ENCODE measurements at regions not wholly inside any gene's neighbourhood (a gene's known extent, or its start where the extent isn't known, plus 50 kb on each side); places are given as distances from the start of the nearest gene placed in this dataset.

DNA sequence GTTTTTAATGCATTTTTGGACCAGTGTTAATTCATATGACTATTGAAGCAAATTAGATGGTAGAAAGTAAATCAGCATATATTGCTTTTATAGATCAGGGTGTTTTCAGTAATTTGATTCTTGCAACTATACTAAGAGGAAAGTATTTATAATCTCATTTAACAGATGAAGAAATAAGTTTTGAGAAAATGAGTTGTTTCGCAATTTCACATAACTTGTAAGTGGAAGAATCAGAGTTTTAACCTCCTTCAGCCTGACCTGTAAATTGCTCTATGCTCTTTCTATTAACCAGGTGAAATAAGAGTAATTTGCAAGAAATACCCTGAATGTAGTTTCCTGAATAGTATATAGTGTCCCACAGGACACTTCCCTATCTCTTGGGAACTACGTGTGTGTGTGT is 1106.8 kb upstream of the RAG2 start:
- in situ Hi-C loops (cut with MboI; ENCODE audit: low sequenced_read_pairs), result no loop called here

DNA sequence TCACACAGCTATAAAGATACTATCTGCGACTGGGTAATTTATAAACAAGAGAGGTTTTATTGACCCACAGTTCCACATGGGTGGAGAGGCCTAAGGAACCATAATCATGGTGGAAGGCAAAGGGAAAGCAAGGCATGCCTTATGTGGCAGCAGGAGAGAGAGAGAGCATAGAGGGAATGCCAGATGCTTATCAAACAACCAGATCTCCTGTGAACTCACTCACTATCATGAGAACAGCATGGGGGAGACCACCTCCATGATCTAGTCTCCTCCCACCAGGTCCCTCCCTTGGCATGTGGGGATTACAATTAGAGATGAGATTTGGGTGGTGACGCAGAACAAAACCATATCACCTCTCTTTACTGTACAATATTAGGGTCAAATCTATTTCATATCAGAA is 1101.6 kb upstream of the RAG2 start:
- in situ Hi-C loops (cut with MboI; ENCODE audit: low sequenced_read_pairs), result no loop called here

DNA sequence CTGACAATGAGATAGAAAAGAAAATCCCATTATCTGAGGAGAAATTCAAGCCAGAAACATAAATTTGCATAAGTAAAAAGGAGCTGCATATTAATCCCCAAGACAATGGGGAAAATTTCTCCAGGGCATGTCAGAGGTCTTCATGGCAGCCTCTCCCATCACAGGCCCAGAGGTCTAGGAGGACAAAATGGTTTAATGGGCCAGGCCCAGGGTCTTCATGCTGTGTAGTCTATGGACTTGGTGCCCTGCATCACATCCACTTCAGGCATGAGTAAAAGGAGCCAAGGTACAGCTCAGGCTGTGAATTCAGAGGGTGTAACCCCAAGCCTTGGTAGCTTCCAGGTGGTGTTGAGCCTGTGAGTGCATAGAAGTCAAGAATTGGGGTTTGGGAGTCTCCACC is 1097.2 kb upstream of the RAG2 start:
- in situ Hi-C loops (cut with MboI; ENCODE audit: low sequenced_read_pairs), result no loop called here

DNA sequence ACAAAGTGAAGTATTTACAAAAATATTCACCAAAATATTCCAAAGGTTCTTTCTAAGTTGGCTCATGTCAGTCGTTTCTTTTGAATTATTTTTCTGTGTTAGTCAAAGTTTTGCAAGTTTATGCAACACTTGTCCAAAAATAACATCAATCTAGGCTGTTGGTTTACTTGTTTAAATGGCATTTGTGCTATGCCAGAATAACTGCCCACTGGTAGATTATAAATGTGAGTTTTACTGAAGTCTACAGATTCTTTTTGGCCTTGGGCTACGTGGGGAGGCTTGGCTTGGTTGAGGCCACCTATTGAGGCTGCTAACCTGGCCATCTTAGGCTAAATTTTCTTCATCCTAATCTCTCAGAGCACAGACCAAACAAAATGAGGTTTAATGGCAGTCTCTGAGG is 1091.9 kb upstream of the RAG2 start:
- in situ Hi-C loops (cut with MboI; ENCODE audit: low sequenced_read_pairs), result no loop called here

DNA sequence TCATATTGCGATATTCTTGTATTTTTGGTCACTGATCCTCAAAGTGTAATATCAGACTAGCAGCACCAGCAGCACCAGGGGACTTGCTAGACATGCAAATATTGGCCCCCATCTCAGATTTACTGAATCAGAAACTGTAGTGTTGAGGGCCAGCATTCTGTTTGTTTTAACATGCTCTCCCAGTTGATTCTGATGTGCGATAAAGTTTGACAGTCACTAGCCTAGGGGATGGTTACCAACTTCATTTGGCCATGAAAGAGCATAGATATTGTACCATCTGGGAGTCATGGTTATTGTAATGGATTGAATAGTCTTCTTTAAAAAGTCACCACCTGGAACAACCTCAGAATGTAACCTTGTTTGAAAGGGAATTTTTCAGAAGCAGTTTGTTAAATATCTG is 1090.4 kb upstream of the RAG2 start:
- in situ Hi-C loops (cut with MboI; ENCODE audit: low sequenced_read_pairs), result no loop called here

DNA sequence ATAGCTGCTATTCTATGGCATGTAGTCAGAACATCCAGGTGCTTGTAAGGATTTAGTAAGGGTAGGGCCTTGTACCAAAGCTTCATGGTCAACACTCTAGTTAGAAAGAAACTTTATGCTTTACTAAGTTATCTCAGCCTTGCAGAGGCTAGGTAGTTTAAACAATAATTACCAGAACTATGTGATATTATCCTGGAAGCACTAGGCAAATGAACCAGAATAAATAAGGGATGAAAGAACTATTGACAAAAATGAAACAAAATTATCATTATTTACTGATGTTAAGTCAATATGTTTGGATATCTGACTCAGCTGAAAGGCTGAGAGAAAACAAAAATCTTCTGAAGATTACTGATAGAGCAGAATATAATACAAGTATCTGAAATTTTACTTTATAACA is 1089.1 kb upstream of the RAG2 start:
- in situ Hi-C loops (cut with MboI; ENCODE audit: low sequenced_read_pairs), result no loop called here

DNA sequence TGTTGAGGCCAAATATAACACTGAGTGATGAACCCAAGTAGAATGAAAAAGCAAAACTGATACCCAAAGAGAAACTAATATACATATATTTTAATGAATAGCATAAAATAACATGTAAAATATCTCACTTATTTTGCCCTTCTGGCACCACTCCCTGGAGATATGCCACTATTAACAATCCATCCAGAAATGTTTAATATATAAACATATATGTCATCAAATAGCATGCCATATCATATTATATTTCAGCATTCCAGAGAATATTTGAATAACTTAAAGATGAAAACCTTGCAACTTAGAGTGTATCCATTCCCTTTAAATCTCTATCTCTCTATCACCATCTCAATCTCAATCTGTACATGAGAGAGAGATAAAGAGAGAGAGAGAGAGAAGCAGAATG is 1073.3 kb upstream of the RAG2 start:
- in situ Hi-C loops (cut with MboI; ENCODE audit: low sequenced_read_pairs), result no loop called here

DNA sequence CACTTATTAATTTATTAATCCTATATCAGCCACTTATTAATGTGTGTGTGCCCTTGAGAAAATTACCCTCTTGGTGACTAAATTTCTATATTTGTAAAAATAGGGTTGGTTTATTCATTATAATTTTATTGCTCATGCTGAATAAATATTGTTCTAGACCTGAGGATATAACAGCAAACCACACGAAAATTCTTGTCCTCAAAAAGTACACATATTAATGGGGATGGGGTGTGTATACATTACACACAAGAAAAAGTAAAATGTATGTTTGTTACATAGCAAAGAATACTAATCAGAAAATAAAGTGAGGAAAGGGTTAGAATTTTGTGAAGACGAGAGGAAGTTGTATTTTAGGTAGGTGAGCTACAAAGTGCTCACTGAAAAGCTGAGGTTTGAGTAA is 1068.9 kb upstream of the RAG2 start:
- in situ Hi-C loops (cut with MboI; ENCODE audit: low sequenced_read_pairs), result no loop called here

DNA sequence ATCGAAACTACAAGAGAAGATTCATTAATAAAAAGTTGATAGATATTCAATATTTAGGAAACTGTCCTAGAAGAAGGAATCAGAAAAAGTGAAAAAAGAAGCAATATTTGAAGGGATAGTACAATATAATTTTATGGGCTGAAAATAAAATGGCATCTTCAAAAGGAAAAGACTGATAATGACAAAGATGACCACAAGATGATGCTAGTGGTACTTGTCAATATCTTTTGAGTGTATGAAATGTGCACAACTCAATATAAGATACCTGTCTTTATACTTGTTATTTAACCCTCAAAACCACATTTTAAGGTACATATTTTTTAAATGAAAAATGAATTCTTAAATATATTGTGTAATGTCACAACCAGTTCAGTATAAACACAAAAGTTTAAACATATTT is 1059.6 kb upstream of the RAG2 start:
- in situ Hi-C loops (cut with MboI; ENCODE audit: low sequenced_read_pairs), result no loop called here

DNA sequence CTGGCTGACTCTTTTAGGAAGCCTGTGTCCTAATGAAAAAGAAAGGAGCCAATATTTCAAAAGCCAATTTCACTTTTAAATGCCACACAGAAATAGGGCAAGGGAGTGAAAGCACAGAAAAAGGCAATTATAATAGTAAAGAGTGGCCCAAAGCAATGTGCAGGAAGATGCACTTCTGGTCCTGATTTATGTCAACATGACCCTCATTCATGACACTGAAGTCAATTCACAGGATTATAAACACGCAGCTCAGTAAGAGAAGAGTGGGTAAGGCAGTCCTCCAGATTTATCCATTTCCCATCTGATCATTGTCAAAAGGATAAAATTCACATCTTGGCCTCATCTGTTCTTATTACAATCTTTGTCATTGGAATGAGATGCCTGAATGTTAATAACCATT is 1049.7 kb upstream of the RAG2 start:
- in situ Hi-C loops (cut with MboI; ENCODE audit: low sequenced_read_pairs), result no loop called here

DNA sequence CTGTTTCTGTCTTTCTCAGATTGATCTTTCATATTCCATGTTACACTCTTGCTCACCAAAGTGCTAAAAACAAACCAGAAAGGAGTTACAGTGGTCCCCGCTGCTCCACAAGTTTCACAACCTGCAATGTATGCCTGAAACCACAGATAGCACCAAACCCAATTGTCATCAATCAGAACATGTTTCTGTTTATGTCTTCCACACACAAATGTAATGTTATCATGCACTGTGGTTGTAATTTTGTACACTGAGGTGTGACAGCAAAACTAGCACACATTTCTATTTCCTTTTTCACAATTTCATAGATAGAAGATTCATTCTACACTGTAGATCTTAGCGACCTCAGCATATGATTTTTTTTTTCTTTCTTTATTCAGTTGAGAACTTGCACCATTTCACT is 1045.9 kb upstream of the RAG2 start:
- in situ Hi-C loops (cut with MboI; ENCODE audit: low sequenced_read_pairs), result no loop called here

DNA sequence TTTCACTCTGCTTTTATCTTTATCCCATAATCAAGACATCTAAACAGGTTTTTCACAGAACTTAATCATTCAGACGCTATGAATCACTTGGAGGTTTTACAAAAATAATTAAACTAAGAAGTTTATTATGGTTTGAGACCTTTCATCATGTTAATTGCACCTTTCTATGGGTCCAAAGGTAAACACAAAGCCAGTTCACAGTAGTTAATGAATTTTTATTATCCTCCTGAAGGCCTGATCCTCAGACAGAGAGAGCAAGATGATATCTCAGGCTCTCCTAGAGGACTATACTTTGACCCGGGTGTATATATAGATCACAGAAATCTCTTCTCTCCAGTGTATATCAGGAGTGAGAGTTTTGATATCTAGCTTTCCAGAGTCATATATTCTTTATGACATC is 1044.3 kb upstream of the RAG2 start:
- in situ Hi-C loops (cut with MboI; ENCODE audit: low sequenced_read_pairs), result no loop called here

DNA sequence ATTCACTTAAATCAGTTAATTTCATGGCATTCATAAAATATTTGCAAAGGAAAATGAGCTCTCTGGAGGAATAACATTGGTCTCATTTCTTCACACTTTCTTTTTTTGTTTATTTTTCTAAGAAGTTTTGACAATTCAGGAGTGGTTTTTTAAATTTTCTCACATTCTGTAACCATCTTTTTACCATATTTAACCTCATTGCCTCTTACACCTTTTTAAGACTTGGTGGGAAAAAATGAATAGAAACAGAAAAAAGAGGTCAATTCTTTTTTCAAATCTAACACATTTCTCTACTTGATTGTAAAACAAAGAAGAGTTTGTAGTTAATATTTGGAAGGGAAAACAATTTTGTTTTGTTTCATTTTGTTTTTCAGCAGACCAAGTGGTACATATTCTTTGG is 1034.7 kb upstream of the RAG2 start:
- in situ Hi-C loops (cut with MboI; ENCODE audit: low sequenced_read_pairs), result no loop called here

DNA sequence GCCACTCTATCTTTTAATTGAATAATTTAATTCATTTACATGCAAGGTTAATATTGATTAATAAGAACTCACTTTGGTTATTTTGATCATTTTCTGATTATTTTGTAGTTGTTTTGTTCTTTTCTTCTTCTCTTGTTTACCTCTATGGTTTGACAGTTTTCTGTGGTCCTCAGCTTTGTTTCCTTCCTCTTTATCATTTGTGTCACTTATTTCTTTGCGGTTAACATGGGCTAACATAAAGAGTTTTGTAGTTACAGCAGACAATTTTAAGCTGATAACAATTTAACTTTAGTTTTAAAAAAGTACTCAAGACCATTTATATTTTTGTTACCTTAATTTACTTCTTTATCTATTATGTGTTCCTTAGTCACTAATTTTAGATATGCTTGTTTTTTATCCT is 1032.8 kb upstream of the RAG2 start:
- in situ Hi-C loops (cut with MboI; ENCODE audit: low sequenced_read_pairs), result no loop called here

DNA sequence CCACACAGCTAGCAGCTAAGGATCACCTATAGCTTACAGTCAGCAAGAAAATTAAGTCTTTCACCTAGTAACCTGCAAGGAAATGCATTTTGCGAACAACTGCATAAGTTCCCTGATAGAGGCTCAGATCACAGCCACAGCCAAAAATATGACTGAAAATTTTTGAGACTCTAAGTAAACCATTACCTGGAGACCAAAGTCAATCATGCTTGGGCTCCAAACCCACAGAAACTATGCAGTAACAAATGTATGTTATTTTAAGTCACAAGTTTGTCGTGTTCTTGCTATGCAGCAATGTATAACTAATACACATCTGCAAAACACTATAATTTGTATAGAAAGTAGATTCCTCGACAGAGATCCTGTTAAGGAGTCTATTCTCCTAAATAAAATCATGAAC is 1025.7 kb upstream of the RAG2 start:
- in situ Hi-C loops (cut with MboI; ENCODE audit: low sequenced_read_pairs), result no loop called here

DNA sequence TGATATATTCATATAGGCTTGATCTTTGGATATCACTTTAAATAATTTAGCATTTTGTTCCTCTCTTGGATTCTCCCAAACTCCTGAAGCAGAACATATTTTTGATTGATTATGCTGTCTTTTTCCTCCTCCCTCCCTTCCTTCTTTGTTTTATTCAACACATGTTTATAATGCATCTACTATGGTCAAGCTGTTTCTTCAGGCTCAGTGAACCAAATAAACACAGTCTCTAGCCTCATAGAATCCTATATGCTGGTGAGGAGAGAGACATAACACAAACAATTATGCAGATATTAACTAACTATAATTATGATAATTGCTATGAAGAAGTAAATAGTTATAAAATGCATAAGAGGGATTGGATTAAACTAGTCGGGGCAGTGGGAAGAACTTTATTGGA is 1023.6 kb upstream of the RAG2 start:
- in situ Hi-C loops (cut with MboI; ENCODE audit: low sequenced_read_pairs), result no loop called here

DNA sequence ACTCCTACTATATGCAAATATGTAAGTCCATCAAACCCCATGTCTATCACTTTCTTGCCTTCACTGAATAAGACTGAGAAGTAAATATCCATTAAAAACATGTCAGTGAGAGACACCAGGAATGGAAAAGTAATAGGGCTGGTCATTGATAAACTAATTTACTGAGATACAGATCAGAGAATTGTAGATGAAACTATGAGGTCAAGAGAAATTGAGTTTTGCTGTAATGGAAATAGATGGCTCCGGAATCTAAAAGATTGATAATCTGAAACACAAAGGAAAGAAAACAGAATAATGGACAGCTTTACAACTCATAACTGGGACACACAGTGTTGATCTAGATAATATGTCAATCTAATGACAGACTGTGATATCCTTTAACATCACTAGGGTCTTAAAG is 1018.3 kb upstream of the RAG2 start:
- in situ Hi-C loops (cut with MboI; ENCODE audit: low sequenced_read_pairs), result no loop called here

DNA sequence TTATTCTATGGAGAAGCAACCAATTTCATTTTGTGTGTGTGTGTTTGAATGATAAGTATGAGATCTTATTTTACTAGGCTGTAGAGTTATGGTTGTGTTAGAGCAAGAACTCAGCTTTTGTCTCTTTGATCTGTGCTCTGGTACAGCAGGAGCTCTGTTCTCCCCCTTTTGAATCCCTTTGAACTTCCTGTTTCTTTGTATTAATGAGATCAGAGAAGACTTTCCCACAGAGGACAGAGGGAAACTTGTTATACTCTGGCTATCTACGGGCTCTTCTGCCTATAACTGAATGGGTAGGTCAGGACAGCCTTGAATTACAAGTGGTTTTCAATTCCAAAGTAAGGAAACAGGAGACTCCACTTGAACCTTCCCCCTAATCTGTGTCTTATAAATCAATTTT is 1015.0 kb upstream of the RAG2 start:
- in situ Hi-C loops (cut with MboI; ENCODE audit: low sequenced_read_pairs), result no loop called here

DNA sequence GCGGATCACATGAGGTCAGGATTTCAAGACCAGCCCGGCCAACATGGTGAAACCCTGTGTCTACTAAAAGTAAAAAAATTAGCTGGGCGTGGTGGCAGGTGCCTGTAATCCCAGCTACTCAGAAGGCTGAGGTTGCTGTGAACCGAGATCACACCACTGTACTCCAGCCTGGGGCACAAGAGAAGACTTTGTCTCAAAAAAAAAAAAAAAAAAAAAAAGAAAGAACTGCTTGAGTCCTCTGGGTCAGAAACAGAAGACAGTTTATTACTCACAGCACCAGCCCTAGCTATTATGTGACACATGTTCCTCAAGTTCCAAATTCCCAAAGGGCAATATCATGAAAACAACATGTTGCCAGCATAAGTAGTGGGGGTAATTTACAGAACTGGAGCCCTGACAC is 1014.1 kb upstream of the RAG2 start:
- in situ Hi-C loops (cut with MboI; ENCODE audit: low sequenced_read_pairs), result no loop called here

DNA sequence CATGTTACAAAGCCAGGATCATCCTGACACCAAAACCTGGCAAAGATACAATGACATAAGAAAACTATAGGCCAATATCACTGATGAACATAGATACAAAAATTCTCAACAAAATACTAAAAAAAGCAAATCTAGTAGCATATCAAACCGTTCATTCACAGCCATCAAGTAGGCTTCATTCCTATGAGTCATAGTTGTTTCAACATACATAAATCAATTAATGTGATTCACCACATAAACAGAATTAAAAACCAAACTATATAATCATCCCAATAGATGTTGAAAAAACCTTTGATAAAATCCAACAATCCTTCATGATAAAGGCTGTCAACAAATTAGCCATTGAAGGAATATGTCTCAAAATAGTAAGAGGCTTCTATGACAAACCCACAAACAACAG is 1007.2 kb upstream of the RAG2 start:
- in situ Hi-C loops (cut with MboI; ENCODE audit: low sequenced_read_pairs), result no loop called here

DNA sequence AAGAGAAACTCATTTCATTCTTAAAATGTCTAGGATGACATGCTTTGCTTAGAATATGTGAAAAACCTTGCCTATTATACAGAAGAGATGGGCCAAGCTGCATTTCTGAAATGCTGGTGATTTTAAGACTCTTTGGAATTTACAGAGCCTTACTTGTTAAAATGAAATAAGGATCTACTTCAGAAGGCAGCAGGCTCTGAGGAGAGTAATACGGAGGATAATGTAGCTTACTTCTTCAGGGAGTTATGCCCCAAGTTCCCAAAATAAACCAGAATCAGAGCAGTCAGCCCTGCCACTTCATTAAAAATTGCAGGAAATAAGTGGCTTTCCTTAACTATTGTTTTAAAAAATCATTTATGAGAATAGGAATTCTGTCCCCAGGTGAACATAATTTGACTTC is 1000.3 kb upstream of the RAG2 start:
- in situ Hi-C loops (cut with MboI; ENCODE audit: low sequenced_read_pairs), result no loop called here

DNA sequence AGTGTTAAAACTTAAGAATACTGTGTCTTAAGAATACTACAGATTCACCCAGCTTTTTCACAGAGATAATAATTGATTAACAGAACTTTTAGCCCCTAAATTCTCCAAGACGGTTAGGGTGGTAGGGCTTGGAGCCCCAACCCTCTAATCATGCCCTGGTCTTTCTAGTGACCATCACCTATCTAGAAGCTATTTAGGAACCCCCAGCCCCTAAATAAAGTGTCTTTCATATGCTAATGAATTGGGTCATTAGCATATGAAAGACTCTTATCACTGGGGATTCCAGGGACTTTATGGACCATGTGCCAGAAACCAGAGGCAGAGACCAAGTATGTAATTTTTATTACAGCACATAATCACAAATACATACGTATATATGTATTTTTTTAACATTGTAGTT is 999.7 kb upstream of the RAG2 start:
- in situ Hi-C loops (cut with MboI; ENCODE audit: low sequenced_read_pairs), result no loop called here

DNA sequence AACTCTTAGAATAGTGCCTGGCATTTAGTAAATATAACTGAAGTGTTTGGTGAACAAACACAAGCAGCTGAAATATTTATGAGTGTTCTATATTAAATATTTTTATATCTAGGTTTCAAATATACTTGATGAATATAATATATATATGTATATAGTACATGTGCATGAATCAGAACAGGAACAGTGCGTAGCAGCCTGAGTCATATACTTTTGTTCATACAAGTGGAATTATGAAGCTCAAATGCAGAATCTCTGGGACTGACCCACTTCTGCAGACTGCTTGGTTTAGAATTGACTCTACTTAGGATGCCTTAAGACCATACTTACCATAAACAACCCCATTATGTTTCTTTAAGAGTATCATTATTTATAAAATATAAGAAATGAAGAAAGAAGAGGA is 997.8 kb upstream of the RAG2 start:
- in situ Hi-C loops (cut with MboI; ENCODE audit: low sequenced_read_pairs), result no loop called here

DNA sequence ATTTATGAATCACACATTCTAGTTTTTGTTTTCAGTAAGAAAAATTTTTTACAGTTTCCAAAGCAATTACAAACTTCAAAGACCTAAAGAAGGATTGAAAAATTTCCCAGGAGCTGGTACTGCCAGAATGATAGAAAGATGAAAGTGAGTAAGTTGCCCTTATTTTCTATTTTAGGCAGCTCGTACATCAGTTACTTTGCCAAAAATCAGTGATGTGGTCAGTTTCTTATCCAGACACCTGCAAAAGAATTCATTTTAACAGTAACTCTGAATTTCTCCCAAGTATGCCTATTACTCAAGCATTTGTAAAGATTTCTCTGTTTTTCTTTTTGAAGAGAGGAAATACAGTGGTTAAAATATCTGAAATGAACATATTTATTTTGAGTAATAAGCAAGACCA is 976.3 kb upstream of the RAG2 start:
- in situ Hi-C loops (cut with MboI; ENCODE audit: low sequenced_read_pairs), result no loop called here
